GM19035 (cell line): ENCODE measurements at regions not wholly inside any gene's neighbourhood (a gene's known extent, or its start where the extent isn't known, plus 50 kb on each side); places are given as distances from the start of the nearest gene placed in this dataset.

ENCODE experiments used
- ATAC-seq: cut with Tn5 transposase; IDR thresholded peaks from one replicate; pipeline ENCODE4 v1.9.1; 2021; ENCODE audit not compliant: unreplicated experiment

- ATAC-seq, result no peak
Observed at GRCh38 chr6:132244744-132245143, 156.5 kb downstream of the MOXD1 start.

GRCh38 chr6:132236744-132237143 lies 164.5 kb downstream of the MOXD1 start:
- ATAC-seq, result no peak

- no peak for ATAC-seq
Observed at GRCh38 chr6:132236281-132236680, 165.0 kb downstream of the MOXD1 start.

- no peak for ATAC-seq
Observed at GRCh38 chr6:132235596-132236280, 165.5 kb downstream of the MOXD1 start.

- ATAC-seq, result no peak
Observed at GRCh38 chr6:132234356-132234755, 166.9 kb downstream of the MOXD1 start.

GRCh38 chr6:132231121-132231884 lies 170.0 kb downstream of the MOXD1 start:
- ATAC-seq, result no peak

GRCh38 chr6:132228894-132229293 lies 172.4 kb downstream of the MOXD1 start:
- ATAC-seq, result no peak

- no peak for ATAC-seq
Observed at GRCh38 chr6:132227904-132228303, 173.4 kb downstream of the MOXD1 start.

GRCh38 chr6:132224943-132225342 lies 176.3 kb downstream of the MOXD1 start:
- no peak for ATAC-seq

GRCh38 chr6:132220800-132221199 lies 180.5 kb downstream of the MOXD1 start:
- no peak for ATAC-seq

GRCh38 chr6:132219901-132220300 lies 181.4 kb downstream of the MOXD1 start:
- no peak for ATAC-seq

GRCh38 chr6:132218059-132218696 lies 183.1 kb downstream of the MOXD1 start:
- no peak for ATAC-seq

GRCh38 chr6:132215805-132216204 lies 185.5 kb downstream of the MOXD1 start:
- ATAC-seq, result no peak

- no peak for ATAC-seq
Observed at GRCh38 chr6:132214716-132215115, 186.6 kb downstream of the MOXD1 start.

- ATAC-seq, result no peak
Observed at GRCh38 chr6:132213732-132214131, 187.5 kb downstream of the MOXD1 start.

- ATAC-seq, result no peak
Observed at GRCh38 chr6:132213191-132213590, 188.1 kb downstream of the MOXD1 start.

- ATAC-seq, result no peak
Observed at GRCh38 chr6:132210886-132211563, 190.2 kb downstream of the MOXD1 start.

GRCh38 chr6:132209351-132209750 lies 191.9 kb downstream of the MOXD1 start:
- ATAC-seq, result no peak

GRCh38 chr6:132207991-132208390 lies 193.3 kb downstream of the MOXD1 start:
- no peak for ATAC-seq

GRCh38 chr6:132205946-132206345 lies 195.3 kb downstream of the MOXD1 start:
- ATAC-seq, result no peak

GRCh38 chr6:132204591-132204990 lies 196.7 kb downstream of the MOXD1 start:
- ATAC-seq, result no peak
